Body of pancreas (tissue), 4 donors: ENCODE measurements at regions not wholly inside any gene's neighbourhood (a gene's known extent, or its start where the extent isn't known, plus 50 kb on each side); places are given as distances from the start of the nearest gene placed in this dataset.

Experiments
- POLR2A ChIP-seq, 3 donors: fragments of 450-650 bp; IDR thresholded peaks; one replicate each; pipeline ENCODE4 v1.6.1; 2016; ENCODE audit warnings: antibody characterized with exemption in 3 of 3, mild to moderate bottlenecking in 2 of 3
- TF ChIP-seq, protein P1 (sequence below), 7 experiments: fragments of 450-650 bp in 4 of 7; fragments of 200-600 bp in 3 of 7; sonication (generic) in 3 of 7; IDR thresholded peaks; one replicate each; pipeline ENCODE4 v1.5.1; 2016 to 2019; ENCODE audit warnings: antibody characterized with exemption in 7 of 7

DNA sequence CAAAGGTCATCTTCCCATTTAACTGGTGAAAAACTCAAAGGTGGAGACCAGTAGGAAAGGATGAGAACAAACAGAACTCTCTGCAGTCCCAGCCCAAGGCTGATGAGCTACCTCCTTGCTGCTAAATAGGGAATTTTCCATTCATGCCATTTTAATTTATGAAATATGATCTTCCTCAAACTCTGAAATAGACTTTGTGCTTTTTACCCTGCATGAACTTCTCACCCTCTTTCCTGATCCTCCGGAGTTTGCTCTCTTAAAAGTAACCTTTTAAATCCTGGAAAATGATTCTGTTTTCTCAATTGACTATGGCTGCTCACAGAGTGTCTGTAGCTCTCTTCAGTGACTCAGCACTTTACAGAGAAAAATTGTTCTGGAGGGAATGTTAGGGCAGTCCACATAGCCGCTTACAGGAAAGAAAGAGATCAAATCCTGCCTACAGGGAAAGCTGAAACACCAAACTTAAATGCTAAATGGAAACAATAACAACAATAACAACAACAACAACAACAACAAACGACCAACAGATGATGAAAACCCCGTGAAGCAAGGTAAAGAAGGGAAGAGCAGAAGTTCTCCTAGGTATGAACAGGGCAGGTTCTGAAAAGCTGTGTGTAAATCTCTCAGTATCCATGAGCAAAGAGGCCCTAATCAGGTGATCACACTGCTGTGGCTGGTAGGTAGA, 79.8 kb upstream of the SESTD1 start:
- TF ChIP-seq, protein P1, sequence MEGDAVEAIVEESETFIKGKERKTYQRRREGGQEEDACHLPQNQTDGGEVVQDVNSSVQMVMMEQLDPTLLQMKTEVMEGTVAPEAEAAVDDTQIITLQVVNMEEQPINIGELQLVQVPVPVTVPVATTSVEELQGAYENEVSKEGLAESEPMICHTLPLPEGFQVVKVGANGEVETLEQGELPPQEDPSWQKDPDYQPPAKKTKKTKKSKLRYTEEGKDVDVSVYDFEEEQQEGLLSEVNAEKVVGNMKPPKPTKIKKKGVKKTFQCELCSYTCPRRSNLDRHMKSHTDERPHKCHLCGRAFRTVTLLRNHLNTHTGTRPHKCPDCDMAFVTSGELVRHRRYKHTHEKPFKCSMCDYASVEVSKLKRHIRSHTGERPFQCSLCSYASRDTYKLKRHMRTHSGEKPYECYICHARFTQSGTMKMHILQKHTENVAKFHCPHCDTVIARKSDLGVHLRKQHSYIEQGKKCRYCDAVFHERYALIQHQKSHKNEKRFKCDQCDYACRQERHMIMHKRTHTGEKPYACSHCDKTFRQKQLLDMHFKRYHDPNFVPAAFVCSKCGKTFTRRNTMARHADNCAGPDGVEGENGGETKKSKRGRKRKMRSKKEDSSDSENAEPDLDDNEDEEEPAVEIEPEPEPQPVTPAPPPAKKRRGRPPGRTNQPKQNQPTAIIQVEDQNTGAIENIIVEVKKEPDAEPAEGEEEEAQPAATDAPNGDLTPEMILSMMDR (IDR thresholded peaks at IDR 0.05), result no peak
- no peak for TF ChIP-seq POLR2A (IDR thresholded peaks at IDR 0.05)
